Ovary (tissue), 7 donors: ENCODE measurements at regions not wholly inside any gene's neighbourhood (a gene's known extent, or its start where the extent isn't known, plus 50 kb on each side); places are given as distances from the start of the nearest gene placed in this dataset.

ENCODE experiments used
- DNase-seq, 5 donors: peaks; one replicate each; pipeline ENCODE4 v3.0.0-alpha.2; 2019 to 2020
- H3K27ac ChIP-seq, 2 donors: fragments of 200-600 bp; one replicate each; pipeline versions ENCODE4 v1.5.1 to v1.8.0; 2019 to 2022
- H3K27me3 ChIP-seq: fragments of 200-600 bp; one replicate; pipeline ENCODE4 v1.8.0; 2022
- H3K36me3 ChIP-seq: fragments of 200-600 bp; sonication (generic); one replicate; pipeline ENCODE4 v1.5.1; 2019
- H3K4me1 ChIP-seq: one replicate; pipeline ENCODE4 v1.8.1; 2013; ENCODE audit warnings: mild to moderate bottlenecking, moderate library complexity; ENCODE audit not compliant: insufficient read depth
- H3K4me3 ChIP-seq: fragments of 200-600 bp; sonication (generic); one replicate; pipeline ENCODE4 v1.5.1; 2017
- H3K9me3 ChIP-seq, 2 donors: fragments of 200-600 bp in 1 of 2; sonication (generic) in 1 of 2; one replicate each; pipeline versions ENCODE4 v1.5.1 to v1.8.1; 2013 to 2019; ENCODE audit warnings: mild to moderate bottlenecking in 1 of 2, moderate library complexity in 1 of 2
- EP300 ChIP-seq: sonication (generic); formaldehyde crosslinking; IDR thresholded peaks from one replicate; pipeline ENCODE4 v1.6.1; 2017; ENCODE audit warnings: antibody characterized with exemption
- POLR2A ChIP-seq: fragments of 450-650 bp; IDR thresholded peaks from one replicate; pipeline ENCODE4 v1.6.1; 2017; ENCODE audit warnings: antibody characterized with exemption, mild to moderate bottlenecking, moderate library complexity
- WGBS, 3 donors: extraction: QIAGEN DNeasy Blood & Tissue Kit in 1 of 3; methylation state at CpG; one replicate each; pipeline versions ENCODE4 v1.1.5 to v1.1.7; 2013 to 2017; 5-methylcytosine and 5-hydroxymethylcytosine counted together
- intact Hi-C, 4 donors: fragments of 100-400 bp; cut with DNase I; formaldehyde crosslinking; loops; one replicate each; pipeline versions ENCODE4 v1.11.0 to v1.15.1; 2022 to 2023
- TF ChIP-seq, protein P1 (sequence below), 3 donors: fragments of 450-650 bp in 2 of 3; fragments of 200-600 bp in 1 of 3; IDR thresholded peaks; one replicate each; pipeline versions ENCODE4 v1.5.1 to v1.8.0; 2016 to 2022; ENCODE audit warnings: antibody characterized with exemption in 3 of 3, mild to moderate bottlenecking in 1 of 3
- donor health status: DM: no; HTN: no; CAD: no; lungs with moderate emphysema.
- donor health status: DM: no; HTN: no; CAD: no.
- donor health status: Bipolar disorder and iron deficiency.
- donor health status: DM: no; HTN: no; CAD: no.
- donor health status: DM: yes; HTN: yes; CAD: no.

DNA sequence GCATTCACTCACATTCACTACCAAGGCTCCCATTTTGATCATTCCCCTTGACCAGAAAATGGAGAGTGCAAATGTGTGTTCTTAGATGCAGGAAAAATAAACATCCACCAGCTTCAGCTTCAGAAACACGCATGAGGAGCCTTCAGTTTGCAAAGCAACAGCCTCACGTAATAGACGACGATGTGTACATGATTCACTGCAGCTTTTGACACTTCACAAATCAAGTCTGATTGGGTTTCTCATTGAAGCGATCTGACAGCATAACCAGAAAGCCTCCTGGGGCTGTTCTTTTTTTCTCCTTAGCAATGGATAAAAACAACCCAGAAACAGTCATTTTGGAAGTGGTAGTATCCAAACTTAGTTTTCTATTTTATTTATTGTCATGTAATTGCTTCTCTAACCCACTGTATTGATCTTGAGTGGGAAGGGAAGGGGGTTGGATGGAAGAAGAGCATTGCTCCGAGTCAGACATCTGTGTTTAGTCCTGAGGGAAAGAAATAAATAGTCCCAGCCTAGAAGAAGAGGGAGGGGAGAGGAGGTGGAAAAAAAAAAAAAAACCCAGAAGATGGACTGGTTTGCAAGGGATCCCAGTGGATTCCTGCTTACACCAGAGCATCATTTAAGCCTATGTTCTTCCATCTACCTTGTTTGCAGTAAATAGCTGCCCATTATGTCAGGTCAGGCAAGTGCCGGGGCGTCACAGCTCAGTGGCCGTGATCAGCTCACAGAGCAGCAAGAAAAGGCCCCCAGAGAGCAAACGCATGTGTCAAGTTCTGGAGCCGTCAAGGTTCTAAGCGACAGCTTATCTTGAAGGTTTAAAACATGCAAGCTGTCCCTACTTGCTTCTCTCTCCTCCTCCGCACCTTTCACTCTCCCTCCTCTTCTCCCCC is 190.2 kb upstream of the SNX2 start:
- no peak overlapping the region for H3K4me3 ChIP-seq
- no peaks in the 10 kb centered on the region for H3K4me1 ChIP-seq
- intact Hi-C loops: no loop called here
- no peaks in the 10 kb centered on the region for H3K27me3 ChIP-seq
- WGBS, 3 donors: 41 to 44% (median 42%) methylated on average over 13 of the region's 13 CpGs
- TF ChIP-seq, protein P1, sequence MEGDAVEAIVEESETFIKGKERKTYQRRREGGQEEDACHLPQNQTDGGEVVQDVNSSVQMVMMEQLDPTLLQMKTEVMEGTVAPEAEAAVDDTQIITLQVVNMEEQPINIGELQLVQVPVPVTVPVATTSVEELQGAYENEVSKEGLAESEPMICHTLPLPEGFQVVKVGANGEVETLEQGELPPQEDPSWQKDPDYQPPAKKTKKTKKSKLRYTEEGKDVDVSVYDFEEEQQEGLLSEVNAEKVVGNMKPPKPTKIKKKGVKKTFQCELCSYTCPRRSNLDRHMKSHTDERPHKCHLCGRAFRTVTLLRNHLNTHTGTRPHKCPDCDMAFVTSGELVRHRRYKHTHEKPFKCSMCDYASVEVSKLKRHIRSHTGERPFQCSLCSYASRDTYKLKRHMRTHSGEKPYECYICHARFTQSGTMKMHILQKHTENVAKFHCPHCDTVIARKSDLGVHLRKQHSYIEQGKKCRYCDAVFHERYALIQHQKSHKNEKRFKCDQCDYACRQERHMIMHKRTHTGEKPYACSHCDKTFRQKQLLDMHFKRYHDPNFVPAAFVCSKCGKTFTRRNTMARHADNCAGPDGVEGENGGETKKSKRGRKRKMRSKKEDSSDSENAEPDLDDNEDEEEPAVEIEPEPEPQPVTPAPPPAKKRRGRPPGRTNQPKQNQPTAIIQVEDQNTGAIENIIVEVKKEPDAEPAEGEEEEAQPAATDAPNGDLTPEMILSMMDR (IDR thresholded peaks at IDR 0.05): no peak
- TF ChIP-seq EP300 (no peak), POLR2A (no peak)
- no peak for DNase-seq
- H3K36me3 ChIP-seq: no peaks in the 10 kb centered on the region
- H3K27ac ChIP-seq: no peak overlapping the region
- H3K9me3 ChIP-seq: no peaks in the 10 kb centered on the region

DNA sequence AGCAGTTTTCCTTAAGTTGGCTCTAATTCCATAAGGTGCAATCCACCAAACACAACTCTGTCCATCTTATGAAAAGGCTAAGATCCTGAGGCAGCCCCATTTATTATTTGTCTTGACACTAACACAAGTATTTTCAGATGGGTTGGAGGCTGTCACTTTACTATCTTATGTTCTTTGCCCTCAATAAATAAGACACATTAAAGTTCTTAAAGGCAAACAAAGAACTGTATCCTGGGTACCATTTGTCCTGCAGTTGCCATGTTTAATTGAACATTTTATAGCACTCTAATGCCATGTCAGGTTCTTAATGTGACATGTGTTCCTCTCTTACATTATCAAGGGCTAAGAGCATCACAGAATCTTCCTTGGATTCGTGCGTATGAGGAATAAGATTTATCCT is 189.5 kb upstream of the SNX2 start:
- Histone ChIP-seq H3K4me1 (no peaks in the 10 kb centered on the region), H3K27me3 (no peaks in the 10 kb centered on the region), H3K4me3 (no peak overlapping the region), H3K36me3 (no peaks in the 10 kb centered on the region), H3K27ac (no peak overlapping the region), H3K9me3 (no peaks in the 10 kb centered on the region)
- WGBS, 3 donors: 72 to 80% (median 76%) methylated on average over 2 of the region's 2 CpGs
- intact Hi-C loops: no loop called here
- DNase-seq: no peak
- TF ChIP-seq, protein P1 (IDR thresholded peaks at IDR 0.05): no peak
- TF ChIP-seq POLR2A (no peak), EP300 (no peak)

DNA sequence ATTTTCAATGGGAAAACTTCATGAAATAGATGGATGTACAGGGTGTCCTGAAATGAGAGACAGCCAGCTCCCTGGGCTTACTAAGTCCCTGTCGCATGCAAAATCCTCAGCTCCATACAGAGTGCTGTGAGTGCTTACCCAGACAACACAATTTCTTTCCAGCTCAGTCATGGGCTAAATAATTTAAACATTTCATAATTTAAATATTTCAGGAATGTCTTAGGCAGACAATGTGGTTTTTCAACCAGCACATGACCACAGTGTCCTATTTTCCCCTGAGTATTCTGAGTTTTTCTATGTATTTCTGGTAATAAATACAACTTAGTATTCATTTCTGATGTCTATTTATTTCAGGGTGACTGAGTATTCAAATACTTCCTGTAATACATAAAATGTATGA is 188.5 kb upstream of the SNX2 start:
- TF ChIP-seq POLR2A (no peak), EP300 (no peak)
- TF ChIP-seq, protein P1 (IDR thresholded peaks at IDR 0.05): no peak
- Histone ChIP-seq H3K27ac (no peak overlapping the region), H3K4me1 (no peaks in the 10 kb centered on the region), H3K36me3 (no peaks in the 10 kb centered on the region), H3K27me3 (no peaks in the 10 kb centered on the region), H3K9me3 (no peaks in the 10 kb centered on the region), H3K4me3 (no peak overlapping the region)
- intact Hi-C loops: no loop called here
- no peak for DNase-seq
- 59 to 85% (median 73%) methylated on average over 1 of the region's 1 CpG for WGBS, 3 donors

- WGBS, 3 donors: 87 to 93% (median 90%) methylated on average over 3 of the region's 3 CpGs
- intact Hi-C loops: no loop called here
- TF ChIP-seq EP300: no peak
- TF ChIP-seq, protein P1 (IDR thresholded peaks at IDR 0.05): no peak
- no peak for TF ChIP-seq POLR2A
- Histone ChIP-seq H3K9me3 (no peaks in the 10 kb centered on the region), H3K4me3 (no peak overlapping the region), H3K36me3 (no peaks in the 10 kb centered on the region), H3K4me1 (no peaks in the 10 kb centered on the region), H3K27me3 (no peaks in the 10 kb centered on the region), H3K27ac (no peak overlapping the region)
- DNase-seq: no peak
These were observed 183.1 kb upstream of the SNX2 start for GRCh38 chr5:122591828-122592227.
